HG02943 (cell line): ENCODE measurements at regions not wholly inside any gene's neighbourhood (a gene's known extent, or its start where the extent isn't known, plus 50 kb on each side); places are given as distances from the start of the nearest gene placed in this dataset.

ENCODE experiments used
- ATAC-seq: cut with Tn5 transposase; IDR thresholded peaks from one replicate; pipeline ENCODE4 v1.9.1; 2021; ENCODE audit warnings: mild to moderate bottlenecking, low read depth, moderate library complexity; ENCODE audit not compliant: unreplicated experiment

- ATAC-seq: no peak
Observed at GRCh38 chr16:74183601-74184360, 112.8 kb upstream of the PSMD7 start.

GRCh38 chr16:74169687-74170376, 126.8 kb upstream of the PSMD7 start:
- ATAC-seq: no peak

DNA sequence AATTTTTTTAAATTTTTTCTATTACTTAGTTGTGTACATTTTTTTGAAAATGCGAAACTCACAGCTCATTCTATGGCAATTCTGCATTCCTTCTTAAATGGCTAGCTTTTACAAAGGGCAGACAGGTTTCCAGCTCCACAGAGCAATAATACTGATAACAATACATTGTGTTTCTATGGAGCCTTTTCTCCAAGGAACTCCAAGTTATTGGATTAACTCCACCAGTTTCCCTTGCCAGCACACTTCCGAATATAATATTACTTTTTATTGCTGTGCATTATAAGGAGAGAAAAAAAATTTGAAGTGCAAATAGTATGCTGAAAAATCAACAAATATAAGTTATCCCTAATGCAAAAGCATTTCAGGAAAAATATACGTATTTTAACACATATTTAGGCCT, 127.5 kb upstream of the PSMD7 start:
- no peak for ATAC-seq

DNA sequence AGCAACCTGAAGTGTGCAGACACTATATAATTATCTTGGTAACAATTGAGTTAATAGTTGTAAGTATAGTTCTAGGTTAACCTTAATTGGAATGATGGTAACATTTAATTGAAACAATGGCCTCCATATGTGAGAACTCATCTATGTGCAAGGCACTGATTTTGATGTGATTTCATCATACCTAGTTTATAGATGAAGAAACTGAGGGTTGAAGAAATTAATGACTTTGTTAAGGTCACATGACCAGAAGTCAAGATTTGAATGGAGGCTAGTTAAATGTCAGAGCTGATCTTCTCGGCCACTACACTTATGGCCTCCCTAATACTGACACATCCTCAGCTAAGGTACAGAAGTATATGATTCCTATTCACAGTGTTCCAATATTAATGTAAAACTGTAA, 128.2 kb upstream of the PSMD7 start:
- ATAC-seq: no peak

DNA sequence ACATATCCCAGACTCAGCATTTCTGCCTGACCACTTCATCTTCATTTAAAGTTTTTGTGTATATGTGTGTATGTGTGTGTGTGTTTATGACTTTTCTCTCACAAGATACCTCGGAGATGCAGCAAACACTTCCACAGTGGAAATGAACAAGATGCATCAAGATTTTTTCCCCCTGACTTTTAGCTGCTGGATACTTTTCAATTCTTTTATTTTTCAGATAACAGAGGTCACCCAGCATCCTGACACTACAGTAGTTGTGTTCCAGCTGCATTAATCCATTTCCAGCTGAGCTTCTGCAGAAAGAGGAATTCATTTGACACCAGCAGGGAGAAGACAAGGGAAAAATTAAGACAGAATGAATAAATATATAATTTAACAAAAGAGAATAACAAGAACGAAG, 130.2 kb upstream of the PSMD7 start:
- no peak for ATAC-seq

- ATAC-seq: no peak
Observed at GRCh38 chr16:74165566-74166080, 131.0 kb upstream of the PSMD7 start.

DNA sequence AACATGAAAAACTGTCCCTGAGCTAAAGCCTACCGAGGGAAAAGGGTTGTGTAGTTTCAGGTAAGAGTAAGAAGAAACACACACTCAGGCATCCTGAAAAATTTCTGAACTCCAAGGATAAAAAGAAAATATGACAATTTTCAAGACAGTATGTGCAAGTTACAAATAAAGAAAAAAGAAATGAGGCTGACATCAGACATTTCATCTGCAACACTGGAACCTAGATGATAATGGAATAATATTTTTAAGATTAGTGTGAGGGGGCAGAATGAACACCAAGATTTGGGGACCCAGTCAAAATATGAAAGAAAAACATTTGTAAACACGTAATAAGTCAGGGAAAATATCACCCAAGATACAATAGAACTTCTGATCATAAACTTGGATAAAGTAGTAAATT, 135.9 kb upstream of the PSMD7 start:
- no peak for ATAC-seq

GRCh38 chr16:74153773-74154172, 142.8 kb upstream of the PSMD7 start:
- no peak for ATAC-seq

- ATAC-seq: no peak
Observed at GRCh38 chr16:74146643-74147042, 150.0 kb upstream of the PSMD7 start.

GRCh38 chr16:74143171-74143570, 153.4 kb upstream of the PSMD7 start:
- ATAC-seq: no peak

DNA sequence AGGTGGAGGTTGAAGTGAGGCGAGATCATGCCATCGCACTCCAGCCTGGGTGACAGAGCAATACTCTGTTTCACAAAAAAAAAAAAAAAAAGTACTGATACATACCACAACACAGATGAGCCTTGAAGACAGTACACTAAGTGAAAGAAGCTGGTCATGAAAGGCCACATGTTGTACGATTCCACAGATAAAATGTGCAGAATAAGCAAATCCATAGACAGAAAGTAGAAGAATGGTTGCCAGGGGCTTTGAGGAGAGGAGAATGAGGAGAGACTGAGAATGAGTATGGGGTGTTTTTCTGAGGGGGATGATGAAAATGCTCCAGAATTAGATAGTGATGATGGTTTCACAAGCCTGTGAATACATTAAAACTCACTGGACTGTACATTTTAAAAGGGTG, 155.6 kb upstream of the PSMD7 start:
- ATAC-seq: no peak

DNA sequence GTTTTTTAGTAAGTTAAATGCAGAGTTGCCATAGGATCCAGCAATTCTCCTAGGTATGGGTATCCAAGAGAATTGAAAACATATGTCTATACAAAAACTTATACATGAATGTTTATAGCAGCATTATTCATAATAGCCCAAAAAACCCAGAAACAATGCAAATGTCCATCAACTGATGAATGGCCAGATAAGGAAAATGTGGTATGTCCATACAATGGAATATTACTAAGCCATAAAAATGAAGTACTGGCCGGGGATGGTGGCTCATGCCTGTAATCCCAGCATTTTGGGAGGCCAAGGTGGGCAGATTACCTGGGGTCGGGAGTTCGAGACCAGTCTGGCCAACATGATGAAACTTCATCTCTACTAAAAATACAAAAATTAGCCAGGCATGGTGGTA, 156.1 kb upstream of the PSMD7 start:
- ATAC-seq: no peak

- no peak for ATAC-seq
Observed at GRCh38 chr16:74123826-74124225, 172.8 kb upstream of the PSMD7 start.

- no peak for ATAC-seq
Observed at GRCh38 chr16:74123195-74123594, 173.4 kb upstream of the PSMD7 start.

GRCh38 chr16:74117798-74118197, 178.8 kb upstream of the PSMD7 start:
- ATAC-seq: no peak

GRCh38 chr16:74113545-74113944, 183.1 kb upstream of the PSMD7 start:
- no peak for ATAC-seq

GRCh38 chr16:74111456-74111982, 185.1 kb upstream of the PSMD7 start:
- ATAC-seq: no peak

DNA sequence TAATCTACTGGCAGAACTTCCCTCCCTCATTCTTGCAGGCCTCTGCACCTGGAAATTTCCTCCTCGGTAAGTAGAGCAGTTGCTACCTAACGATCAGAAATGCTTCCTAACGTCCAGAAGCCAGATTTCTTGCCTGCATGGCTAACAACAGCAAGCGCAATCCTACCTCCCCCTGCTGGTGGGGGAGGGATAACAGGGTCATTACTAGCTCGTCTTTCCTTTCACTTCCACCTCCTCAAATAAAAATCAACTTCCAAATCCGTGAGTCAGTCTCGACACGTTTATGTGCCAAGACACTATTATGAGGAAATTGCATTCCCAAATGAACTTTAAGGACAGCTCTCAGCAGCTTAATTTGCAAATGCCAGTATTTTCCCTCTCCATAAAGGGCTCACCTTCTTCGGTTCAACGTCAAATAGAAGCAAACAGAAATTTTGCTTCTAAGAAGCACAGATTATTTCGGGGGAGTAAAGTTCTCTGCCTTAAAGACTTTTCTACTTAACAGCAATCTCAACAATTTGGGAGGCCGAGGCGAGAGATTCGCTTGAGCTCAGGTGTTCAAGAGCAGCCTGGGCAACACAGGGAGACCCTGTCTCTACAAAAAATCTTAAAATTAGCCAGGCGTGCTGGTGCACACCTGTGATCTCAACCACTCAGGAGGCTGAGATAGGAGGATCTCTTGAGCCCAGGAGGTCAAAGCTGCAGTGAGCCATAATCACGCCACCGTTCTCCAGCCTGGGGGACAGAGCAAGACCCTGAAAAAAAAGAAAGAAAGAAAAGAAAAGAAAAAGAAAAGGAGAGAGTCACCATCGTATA, 188.6 kb upstream of the PSMD7 start:
- no peak for ATAC-seq

DNA sequence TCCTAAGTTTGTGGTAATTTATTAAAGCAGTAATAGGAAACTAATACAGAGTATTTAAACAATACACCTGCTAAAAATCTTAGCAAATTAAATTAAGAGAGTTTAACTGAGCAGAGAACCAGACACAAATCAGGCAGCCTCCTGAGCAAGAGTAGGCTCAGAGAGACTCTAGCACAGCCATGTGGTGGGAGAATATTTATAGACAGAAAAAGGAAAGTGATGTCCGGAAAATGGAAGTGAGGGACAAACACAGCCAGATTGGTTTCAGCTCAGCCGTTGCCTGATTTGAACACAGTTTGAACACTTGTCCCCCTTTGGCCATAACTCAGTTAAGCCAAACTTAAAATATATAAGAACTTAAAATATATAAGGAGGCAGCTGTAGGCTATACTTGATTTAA, 192.6 kb upstream of the PSMD7 start:
- no peak for ATAC-seq

DNA sequence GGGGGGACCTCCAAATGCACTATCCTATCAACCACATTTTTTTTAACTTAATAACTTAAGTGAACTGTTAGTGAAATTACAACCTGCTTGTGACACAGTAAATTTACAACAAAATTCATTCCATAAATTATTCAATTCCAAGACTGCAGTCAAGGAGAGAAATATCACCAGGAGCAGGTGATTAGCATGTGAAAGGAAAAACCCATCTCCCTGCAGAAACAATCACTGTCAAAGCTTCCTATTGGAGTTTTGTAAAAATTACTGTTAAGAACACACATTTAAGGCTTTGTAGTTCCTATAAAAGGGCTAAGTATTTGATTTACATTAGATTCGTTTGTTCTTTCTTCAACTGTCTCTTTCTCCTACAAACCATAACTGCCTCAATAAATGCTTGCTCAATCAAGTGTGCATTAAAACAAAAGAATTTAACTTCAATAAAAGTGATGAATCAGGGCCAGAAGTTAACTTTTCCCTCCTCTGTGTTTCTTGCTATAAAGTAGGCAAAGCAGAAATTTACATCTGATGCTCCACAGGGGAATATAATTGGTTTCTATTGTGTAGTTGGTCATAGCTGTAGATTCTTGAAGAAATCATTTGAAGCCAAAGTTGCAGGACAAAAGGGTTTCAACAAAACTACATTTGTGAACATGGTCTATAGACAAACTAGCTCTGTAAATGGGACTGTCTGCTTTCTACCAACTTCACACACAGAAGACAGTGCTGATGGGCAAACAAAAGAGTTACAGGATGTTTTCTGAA, 195.1 kb upstream of the PSMD7 start:
- no peak for ATAC-seq
